ENCODE measurements at regions not wholly inside any gene's neighbourhood (a gene's known extent, or its start where the extent isn't known, plus 50 kb on each side); places are given as distances from the start of the nearest gene placed in this dataset.

DNA sequence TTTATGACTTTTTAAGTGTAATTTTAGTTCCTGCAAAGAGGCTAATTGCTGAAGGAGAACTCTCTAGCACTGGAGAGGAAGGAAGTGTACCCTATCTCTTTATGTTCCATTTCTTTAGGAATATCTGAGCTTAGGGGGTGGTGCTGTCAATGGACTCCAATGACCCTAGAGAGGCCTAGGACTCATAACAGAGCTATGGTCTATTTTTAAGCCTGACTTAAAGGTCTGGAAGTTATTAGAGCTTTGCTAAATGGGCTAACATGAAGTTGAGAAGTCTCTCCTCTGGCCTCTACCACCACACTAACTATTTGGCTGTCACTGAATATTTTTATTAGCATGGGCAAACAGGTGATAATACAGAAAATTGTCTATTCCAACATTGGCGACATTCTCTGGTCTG is 152.2 kb downstream of the SPATA18 start:
- TF ChIP-seq POLR2A (IDR thresholded peaks at IDR 0.05; ENCODE audit: control extremely low read depth in 1 of 2, low read depth in 2 of 2, low read length in 2 of 2), result no peak
- TF ChIP-seq CTCF (IDR thresholded peaks at IDR 0.05; ENCODE audit: control extremely low read depth in 1 of 3, insufficient read depth in 1 of 3, low read depth in 1 of 3, low read length in 3 of 3), result no peak
- no peak for TF ChIP-seq RAD21 (IDR thresholded peaks at IDR 0.05 in 1 of 2, conservative IDR thresholded peaks at IDR 0.05 in 1 of 2; ENCODE audit: low read depth in 2 of 2, low read length in 2 of 2)
- no peak for TF ChIP-seq MAFK (IDR thresholded peaks at IDR 0.05; ENCODE audit: low read depth, low read length)
- no peak for TF ChIP-seq POLR2AphosphoS5 (IDR thresholded peaks at IDR 0.05; ENCODE audit: low read depth, low read length)
- TF ChIP-seq, protein P1, sequence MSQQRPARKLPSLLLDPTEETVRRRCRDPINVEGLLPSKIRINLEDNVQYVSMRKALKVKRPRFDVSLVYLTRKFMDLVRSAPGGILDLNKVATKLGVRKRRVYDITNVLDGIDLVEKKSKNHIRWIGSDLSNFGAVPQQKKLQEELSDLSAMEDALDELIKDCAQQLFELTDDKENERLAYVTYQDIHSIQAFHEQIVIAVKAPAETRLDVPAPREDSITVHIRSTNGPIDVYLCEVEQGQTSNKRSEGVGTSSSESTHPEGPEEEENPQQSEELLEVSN (IDR thresholded peaks at IDR 0.05), result no peak
- no peak for TF ChIP-seq ATF2 (IDR thresholded peaks at IDR 0.05; ENCODE audit: low read length)
- TF ChIP-seq ZNF274 (IDR thresholded peaks at IDR 0.05; ENCODE audit: borderline replicate concordance, extremely low read depth, low read length), result no peak
- no peak for TF ChIP-seq CREB1 (IDR thresholded peaks at IDR 0.05)
- TF ChIP-seq SRF (IDR thresholded peaks at IDR 0.05; ENCODE audit: low read depth, low read length), result no peak
- no peak for TF ChIP-seq TAF1 (IDR thresholded peaks at IDR 0.05; ENCODE audit: low read depth, low read length)
- no peak for TF ChIP-seq CEBPB (IDR thresholded peaks at IDR 0.05; ENCODE audit: low read depth, low read length)
- TF ChIP-seq, protein P2, sequence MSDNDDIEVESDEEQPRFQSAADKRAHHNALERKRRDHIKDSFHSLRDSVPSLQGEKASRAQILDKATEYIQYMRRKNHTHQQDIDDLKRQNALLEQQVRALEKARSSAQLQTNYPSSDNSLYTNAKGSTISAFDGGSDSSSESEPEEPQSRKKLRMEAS (IDR thresholded peaks at IDR 0.05), result no peak
- no peak for TF ChIP-seq SP1 (IDR thresholded peaks at IDR 0.05; ENCODE audit: low read depth, low read length)

All from H1 (cell line).